ENCODE measurements at regions not wholly inside any gene's neighbourhood (a gene's known extent, or its start where the extent isn't known, plus 50 kb on each side); places are given as distances from the start of the nearest gene placed in this dataset.

- no peak for DNase-seq (ENCODE audit: low read depth in 2 of 2)
Measured at GRCh38 chr10:10774416-10774815, 243.3 kb upstream of the CELF2 start.

GRCh38 chr10:10776363-10776762 lies 241.3 kb upstream of the CELF2 start:
- DNase-seq (ENCODE audit: low read depth in 2 of 2), result no peak

GRCh38 chr10:10777279-10777678 lies 240.4 kb upstream of the CELF2 start:
- no peak for DNase-seq (ENCODE audit: low read depth in 2 of 2)

DNA sequence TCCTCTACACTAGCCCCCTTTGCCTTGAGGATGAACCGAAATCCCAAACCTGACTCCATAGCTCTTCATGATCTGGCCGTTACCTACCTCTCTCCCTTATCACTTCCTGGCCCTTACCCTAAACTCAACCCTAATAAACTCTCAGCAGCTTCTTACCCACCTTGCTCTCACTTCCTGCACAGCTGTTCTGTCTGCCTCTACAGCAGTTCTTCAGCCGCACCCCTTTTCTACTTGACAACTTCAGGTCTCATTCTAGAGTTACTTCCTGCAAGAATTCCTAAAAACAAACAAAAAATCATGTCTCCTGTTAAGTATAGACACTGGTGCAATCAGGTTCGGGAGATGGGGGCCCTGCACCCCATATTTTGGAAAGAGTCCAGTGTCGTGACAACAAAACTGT lies 239.9 kb upstream of the CELF2 start:
- DNase-seq (ENCODE audit: low read depth in 2 of 2), result no peak

DNA sequence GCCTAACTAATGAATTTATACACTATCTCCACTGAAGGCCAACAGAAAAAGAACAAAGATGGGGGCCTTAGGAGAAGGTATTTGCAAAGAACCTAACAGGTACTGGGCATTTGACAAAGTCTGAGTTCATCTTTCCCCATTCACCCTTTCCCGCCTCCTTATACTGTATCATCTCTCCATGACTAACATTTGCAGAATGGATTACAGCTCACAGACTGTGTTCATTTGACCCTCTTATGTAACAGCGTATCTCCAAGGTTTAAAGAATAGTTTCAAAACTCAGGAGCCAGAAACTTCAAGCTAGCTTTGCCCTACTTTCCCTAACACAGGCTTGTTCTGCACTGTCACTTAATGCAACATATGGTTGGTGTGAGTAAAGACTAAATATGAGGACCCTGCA lies 238.7 kb upstream of the CELF2 start:
- no peak for DNase-seq (ENCODE audit: low read depth in 2 of 2)

DNA sequence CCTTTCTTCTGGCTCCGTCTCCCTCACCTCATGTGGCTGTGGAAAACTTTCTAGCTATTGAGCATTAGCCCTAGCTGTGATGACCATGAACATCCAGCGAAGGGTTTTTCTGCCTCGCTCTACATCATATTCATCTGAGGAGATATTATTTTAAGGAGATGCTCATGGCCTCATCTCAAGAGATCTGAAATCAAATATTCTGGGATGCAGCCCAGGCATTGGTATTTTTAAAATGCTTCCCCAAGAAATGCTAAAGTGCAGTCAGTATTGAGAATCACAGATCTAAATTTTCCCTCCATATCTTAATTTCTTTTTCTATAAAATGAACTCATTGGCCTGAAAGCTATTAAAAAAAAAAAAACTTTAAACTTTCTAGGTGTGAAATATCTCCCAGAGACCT lies 238.2 kb upstream of the CELF2 start:
- DNase-seq (ENCODE audit: low read depth in 2 of 2), result no peak

- DNase-seq (ENCODE audit: low read depth in 2 of 2), result no peak
Measured at GRCh38 chr10:10780746-10781145, 236.9 kb upstream of the CELF2 start.

DNA sequence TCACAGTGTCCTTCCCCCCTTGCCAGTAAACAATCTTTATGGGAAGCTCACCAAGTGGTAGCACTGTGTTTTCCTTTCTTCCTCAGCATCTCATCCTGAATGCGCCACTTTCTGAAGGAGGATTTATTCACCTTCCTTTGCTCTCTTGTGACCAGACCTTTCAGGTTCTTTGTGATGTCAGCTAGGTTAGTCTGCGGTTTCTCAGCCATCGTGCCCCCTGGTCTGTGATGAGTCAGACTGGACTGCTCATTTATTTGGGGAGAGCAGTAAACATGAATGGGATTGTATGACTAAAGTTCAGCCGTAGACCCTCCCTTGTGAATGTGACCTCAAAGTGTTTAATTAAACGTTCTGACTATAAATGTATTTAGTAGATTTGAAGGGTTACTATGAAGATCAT lies 235.1 kb upstream of the CELF2 start:
- no peak for DNase-seq (ENCODE audit: low read depth in 2 of 2)

DNA sequence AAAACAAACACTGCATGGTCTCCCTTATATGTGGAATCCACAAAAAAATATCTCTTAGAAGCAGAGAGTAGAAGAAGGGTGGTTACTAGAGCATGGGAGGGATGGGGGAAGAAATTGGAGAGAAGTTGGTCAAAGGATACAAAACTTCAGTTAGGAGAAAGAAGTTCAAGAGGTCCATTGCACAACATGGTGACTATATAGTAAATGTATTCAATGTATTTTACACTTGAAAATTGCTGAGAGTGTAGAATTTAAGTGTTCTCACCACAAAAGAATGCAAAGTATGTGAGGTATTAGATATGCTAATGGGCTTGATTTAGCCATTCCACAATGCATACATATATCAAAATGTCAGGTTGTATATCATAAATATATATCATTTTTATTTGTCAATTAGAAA lies 232.0 kb upstream of the CELF2 start:
- no peak for DNase-seq (ENCODE audit: low read depth in 2 of 2)

GRCh38 chr10:10786109-10787090 lies 231.3 kb upstream of the CELF2 start:
- DNase-seq (ENCODE audit: low read depth in 2 of 2), result no peak

DNA sequence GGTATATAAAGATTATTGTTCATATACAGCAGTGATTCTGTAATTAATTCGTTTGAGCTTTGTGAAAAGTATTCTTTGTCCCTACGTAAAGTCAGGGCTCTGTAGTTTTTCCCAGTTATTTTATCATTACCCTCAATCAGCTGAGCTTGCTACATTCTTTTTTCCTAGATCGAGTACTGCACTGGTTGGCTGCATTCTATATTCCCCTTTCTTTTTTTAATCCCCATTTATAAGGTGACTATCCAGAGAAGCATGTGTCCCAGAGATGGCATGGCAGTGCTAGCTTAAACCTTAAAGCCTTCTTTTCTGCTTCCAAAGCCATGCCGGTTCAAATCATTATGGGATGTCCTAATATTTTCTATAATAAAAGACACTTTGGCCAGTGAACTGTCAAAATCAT lies 230.1 kb upstream of the CELF2 start:
- no peak for DNase-seq (ENCODE audit: low read depth in 2 of 2)

DNA sequence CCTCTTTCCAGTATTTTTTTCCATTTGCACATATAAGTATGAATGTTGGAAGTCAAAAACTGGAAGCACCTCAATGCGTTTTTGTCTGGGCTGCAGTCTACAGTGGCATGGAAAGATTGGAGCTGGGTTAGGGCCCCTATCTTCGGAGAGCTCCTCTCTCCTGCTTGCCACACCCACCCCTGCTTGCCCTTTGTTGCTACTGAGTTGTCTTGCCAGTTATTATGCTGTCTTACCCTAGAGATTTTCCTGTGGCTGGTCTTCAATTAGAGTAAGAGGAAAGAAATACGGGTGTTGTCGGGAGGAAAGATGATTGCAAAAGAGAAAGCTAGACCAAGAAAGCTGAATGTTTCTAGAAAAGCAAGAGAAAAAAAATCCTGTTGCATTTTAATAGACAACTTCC lies 228.9 kb upstream of the CELF2 start:
- no peak for DNase-seq (ENCODE audit: low read depth in 2 of 2)

DNA sequence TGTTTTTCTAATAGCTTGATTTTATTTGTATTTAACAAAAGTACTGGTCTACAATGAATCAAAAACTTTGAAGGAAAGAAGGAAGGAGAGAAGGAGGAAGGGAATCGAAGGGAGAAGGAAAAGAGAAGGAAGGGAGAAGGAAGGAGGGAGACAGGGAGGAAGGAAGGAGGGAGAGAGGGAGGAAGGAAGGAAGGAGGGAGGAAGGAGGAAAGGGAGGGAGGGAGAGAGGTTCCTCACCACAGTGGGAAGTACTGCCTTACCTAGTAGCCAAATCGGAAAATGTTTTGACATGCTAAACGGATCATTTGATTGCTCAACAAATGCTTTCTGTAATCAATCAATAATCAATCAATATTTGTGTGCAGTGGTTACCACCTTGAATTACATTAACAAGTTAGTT lies 225.8 kb upstream of the CELF2 start:
- no peak for DNase-seq (ENCODE audit: low read depth in 2 of 2)

GRCh38 chr10:10792681-10793080 lies 225.0 kb upstream of the CELF2 start:
- DNase-seq (ENCODE audit: low read depth in 2 of 2), result no peak

DNA sequence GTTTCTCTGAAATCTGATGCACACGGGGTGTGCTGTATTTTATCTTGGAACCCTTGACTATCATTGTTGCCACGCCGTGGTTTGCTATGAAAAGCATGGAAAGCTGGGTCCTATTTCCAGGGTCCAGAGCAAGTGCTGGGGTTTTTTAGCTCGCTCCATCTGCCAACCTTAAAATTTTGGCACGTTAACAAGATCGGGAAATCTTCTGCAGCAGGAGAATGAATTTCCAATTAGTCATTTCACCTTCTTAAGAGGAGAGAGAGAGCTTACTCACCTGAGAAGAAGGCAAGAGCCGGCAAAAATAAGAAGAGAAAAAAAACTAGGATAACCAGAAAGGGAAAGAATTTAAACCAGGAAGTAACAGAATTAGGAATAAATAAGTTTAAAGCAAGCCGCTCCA lies 223.6 kb upstream of the CELF2 start:
- DNase-seq (ENCODE audit: low read depth in 2 of 2), result no peak

DNA sequence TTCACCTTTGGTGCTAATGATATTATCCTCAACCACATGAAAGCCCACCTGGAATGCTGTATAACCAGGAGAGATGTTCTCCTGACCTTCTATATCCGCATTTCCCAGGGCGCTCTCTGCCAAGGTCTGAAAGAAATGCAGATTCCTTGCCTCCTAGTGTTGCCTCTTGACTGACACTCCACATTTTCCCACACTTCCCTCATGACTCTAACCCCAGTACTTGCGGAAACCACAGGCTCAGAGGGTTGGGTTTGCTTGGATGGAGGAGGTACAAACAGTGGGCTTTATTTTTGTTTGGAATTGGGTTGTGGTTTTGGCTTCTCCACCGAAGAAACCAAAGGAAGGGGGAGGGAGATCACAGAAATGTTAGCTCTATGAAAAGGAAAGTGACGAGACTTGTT lies 222.9 kb upstream of the CELF2 start:
- no peak for DNase-seq (ENCODE audit: low read depth in 2 of 2)

DNA sequence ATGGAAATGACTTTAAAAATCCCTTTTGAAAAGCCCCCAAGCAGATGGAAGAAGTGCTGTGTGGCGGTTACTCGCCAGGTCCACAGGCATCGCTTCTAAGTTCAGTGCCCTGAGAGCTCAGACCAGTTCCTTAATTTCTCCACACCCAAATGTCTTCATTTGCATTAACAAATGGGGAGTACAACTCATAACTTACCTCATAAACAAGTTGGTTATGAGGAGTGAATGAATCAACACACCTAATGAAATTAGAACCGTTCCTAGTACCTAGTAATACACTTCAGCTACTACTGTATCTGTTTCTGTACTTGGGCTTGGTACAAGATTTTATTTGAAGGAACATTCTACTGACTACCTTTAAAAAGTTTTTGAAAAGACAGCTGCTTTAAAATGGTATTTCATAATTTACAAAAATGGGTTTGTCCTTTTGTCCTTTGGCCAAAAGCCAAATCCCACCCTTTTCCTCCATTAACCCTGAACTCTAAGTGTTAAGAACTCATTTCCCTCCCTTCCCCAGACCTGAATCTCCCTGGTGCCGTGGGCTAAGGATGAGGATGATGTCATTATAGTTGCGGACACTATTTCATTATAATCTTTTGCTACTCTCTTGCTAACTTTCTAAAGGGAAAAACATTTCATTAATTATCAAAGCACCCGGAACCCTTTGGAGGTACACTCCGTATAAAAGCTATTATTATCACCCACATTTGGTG lies 221.5 kb upstream of the CELF2 start:
- DNase-seq (ENCODE audit: low read depth in 2 of 2), result no peak

DNA sequence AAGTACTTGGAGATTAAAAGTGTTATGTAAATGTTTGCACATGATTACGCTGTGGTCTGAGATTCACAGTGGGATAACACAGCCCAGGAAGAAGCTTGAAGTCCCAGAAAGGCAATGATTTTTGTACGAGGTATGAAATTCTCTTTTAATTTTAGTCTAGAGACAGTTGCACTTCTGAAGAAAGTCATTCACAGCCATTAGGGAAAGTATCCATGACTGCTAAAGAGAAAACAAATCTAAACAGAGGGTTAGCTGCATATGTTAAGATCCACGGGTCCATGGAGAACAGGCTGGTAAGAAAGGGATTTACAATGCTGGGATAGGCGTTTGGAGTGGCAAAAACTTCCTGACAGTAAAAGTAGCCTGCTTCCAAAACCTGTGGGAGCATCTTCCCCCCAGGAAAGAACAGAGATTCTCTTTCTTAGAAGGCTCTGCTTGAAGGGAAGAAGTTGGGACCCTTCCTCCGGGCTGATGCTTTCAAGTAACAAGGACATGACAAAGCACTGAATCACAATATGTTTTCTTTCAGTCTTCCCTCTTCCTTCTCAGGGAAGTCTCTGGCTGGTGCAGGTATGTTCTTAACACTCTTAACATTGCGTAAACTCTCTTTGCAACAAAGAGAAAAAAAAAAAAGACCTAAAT lies 220.8 kb upstream of the CELF2 start:
- DNase-seq (ENCODE audit: low read depth in 2 of 2), result no peak

GRCh38 chr10:10797513-10797912 lies 220.2 kb upstream of the CELF2 start:
- no peak for DNase-seq (ENCODE audit: low read depth in 2 of 2)

GRCh38 chr10:10798102-10798863 lies 219.4 kb upstream of the CELF2 start:
- no peak for DNase-seq (ENCODE audit: low read depth in 2 of 2)

DNA sequence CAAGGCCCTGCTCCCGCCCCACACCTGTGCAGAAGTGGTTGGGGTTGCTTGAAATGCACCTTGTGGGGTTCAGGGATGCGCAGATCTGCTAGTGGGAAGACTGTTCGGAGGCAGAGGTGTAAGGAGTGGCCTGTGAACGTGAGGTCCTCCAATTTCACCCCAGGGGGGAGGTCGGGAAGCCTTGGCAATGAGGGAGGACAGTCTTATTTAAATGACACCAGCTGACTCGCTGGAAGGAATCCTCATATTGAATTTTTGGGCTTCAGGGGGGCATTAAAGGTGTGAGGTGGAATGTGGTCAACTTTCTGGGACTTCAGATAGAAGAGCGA lies 218.8 kb upstream of the CELF2 start:
- no peak for DNase-seq (ENCODE audit: low read depth in 2 of 2)

- no peak for DNase-seq (ENCODE audit: low read depth in 2 of 2)
Measured at GRCh38 chr10:10800961-10801360, 216.7 kb upstream of the CELF2 start.
